ENCODE measurements at regions not wholly inside any gene's neighbourhood (a gene's known extent, or its start where the extent isn't known, plus 50 kb on each side); places are given as distances from the start of the nearest gene placed in this dataset.
A peak's percentile ranks its signal among the peaks of the same experiment; 100 is the strongest.

GRCh38 chr10:59079386-59080226 is 96.8 kb upstream of the PHYHIPL start:
- Histone ChIP-seq H3K27me3 (ENCODE audit: control insufficient read depth in 3 of 3, insufficient read depth in 3 of 3, low read length in 2 of 3) (no peaks in the 10 kb centered on the region), H3K9ac (ENCODE audit: insufficient read depth in 1 of 2, low read length in 2 of 2) (no peak overlapping the region), H3K27ac (ENCODE audit: low read depth in 1 of 2, low read length in 1 of 2) (no peak overlapping the region), H3K4me3 (no peak overlapping the region), H3K4me1 (ENCODE audit: control insufficient read depth in 5 of 5, insufficient read depth in 5 of 5, low read length in 5 of 5) (peaks cover 0 to 11% (median 5%) of the 10 kb centered on the region in 5 donors), H3K36me3 (ENCODE audit: control insufficient read depth in 4 of 4, insufficient read depth in 4 of 4, low read length in 4 of 4) (no peaks in the 10 kb centered on the region), H3K9me3 (ENCODE audit: control insufficient read depth in 4 of 4, insufficient read depth in 3 of 4, low read length in 3 of 4) (no peaks in the 10 kb centered on the region)
- TF ChIP-seq CTCF (IDR thresholded peaks at IDR 0.05; ENCODE audit: control extremely low read depth, extremely low read depth): no peak
- 47 to 73% methylated on average over 4 of the region's 4 CpGs for whole genome bisulfite sequencing, 2 donors
- DNase-seq: peak in 1 of 3 donors; percentile 36
- peak; percentile 37 for ATAC-seq (ENCODE audit: insufficient read depth, low FRiP score)

DNA sequence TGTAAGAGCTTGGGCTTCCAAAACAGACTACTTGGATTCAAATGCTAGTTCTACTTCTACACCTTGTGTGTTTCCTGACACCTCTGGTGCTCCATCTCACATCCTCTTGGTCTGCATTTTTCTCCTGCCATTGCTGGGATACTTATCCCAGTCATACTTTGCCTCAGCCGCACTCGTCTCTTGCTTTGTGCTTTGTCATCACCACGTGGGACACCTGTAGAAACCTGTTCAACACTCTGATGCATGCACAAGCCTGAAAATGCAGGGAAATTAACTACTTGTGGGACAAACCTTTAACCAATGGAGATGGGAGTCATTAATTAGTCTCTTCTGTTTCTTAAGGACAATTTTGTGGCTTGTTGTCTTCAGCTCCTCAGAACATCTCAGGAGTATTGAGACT is 94.2 kb upstream of the PHYHIPL start:
- no peak for ATAC-seq (ENCODE audit: insufficient read depth, low FRiP score)
- Histone ChIP-seq H3K27ac (ENCODE audit: low read depth in 1 of 2, low read length in 1 of 2) (no peak overlapping the region), H3K9me3 (ENCODE audit: control insufficient read depth in 4 of 4, insufficient read depth in 3 of 4, low read length in 3 of 4) (no peaks in the 10 kb centered on the region), H3K4me3 (no peak overlapping the region), H3K9ac (ENCODE audit: insufficient read depth in 1 of 2, low read length in 2 of 2) (no peak overlapping the region), H3K4me1 (ENCODE audit: control insufficient read depth in 5 of 5, insufficient read depth in 5 of 5, low read length in 5 of 5) (peaks cover 0 to 15% (median 5%) of the 10 kb centered on the region in 5 donors), H3K27me3 (ENCODE audit: control insufficient read depth in 3 of 3, insufficient read depth in 3 of 3, low read length in 2 of 3) (no peaks in the 10 kb centered on the region), H3K36me3 (ENCODE audit: control insufficient read depth in 4 of 4, insufficient read depth in 4 of 4, low read length in 4 of 4) (no peaks in the 10 kb centered on the region)
- no peak for TF ChIP-seq CTCF (IDR thresholded peaks at IDR 0.05; ENCODE audit: control extremely low read depth, extremely low read depth)
- no peak for DNase-seq
- WGBS, 2 donors: 81% methylated on average over 3 of the region's 3 CpGs

DNA sequence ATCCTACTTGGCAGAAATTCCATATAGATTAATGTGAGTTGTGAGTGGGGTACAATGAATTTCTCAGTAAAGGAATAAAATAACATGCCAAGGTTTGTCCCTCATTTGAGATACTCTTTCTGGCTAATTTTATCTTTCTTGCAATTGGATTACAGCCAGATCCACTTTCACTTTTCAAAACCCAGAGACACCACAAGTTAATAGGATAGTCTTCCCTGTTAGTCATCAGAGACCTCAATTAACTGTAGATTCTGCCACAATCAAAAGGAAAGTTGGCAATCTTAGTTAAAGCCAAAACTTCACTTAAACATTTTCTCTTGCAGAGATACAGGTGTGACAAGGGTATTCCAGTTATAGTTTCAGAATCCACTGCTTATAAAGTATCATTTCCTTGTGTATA is 91.4 kb upstream of the PHYHIPL start:
- no peaks in the 10 kb centered on the region for H3K9me3 ChIP-seq (ENCODE audit: control insufficient read depth in 4 of 4, insufficient read depth in 3 of 4, low read length in 3 of 4)
- no peak overlapping the region for H3K27ac ChIP-seq (ENCODE audit: low read depth in 1 of 2, low read length in 1 of 2)
- H3K36me3 ChIP-seq (ENCODE audit: control insufficient read depth in 4 of 4, insufficient read depth in 4 of 4, low read length in 4 of 4): no peaks in the 10 kb centered on the region
- ATAC-seq (ENCODE audit: insufficient read depth, low FRiP score): no peak
- peaks cover 0 to 15% (median 0%) of the 10 kb centered on the region in 5 donors for H3K4me1 ChIP-seq (ENCODE audit: control insufficient read depth in 5 of 5, insufficient read depth in 5 of 5, low read length in 5 of 5)
- no peak overlapping the region for H3K9ac ChIP-seq (ENCODE audit: insufficient read depth in 1 of 2, low read length in 2 of 2)
- no peak overlapping the region for H3K4me3 ChIP-seq
- no peaks in the 10 kb centered on the region for H3K27me3 ChIP-seq (ENCODE audit: control insufficient read depth in 3 of 3, insufficient read depth in 3 of 3, low read length in 2 of 3)
- no peak for TF ChIP-seq CTCF (IDR thresholded peaks at IDR 0.05; ENCODE audit: control extremely low read depth, extremely low read depth)
- peak in 1 of 3 donors; percentile 23 for DNase-seq

All from lung (tissue), 11 donors.